Fibroblast of villous mesenchyme (primary cell): ENCODE measurements at regions not wholly inside any gene's neighbourhood (a gene's known extent, or its start where the extent isn't known, plus 50 kb on each side); places are given as distances from the start of the nearest gene placed in this dataset.

ENCODE experiments used
- DNase-seq: peaks from one replicate; pipeline ENCODE4 v3.0.0-alpha.2; 2010; ENCODE audit warnings: low read depth
- H3K4me3 ChIP-seq: 2 replicates; pipeline ENCODE4 v1.5.1; 2011; ENCODE audit warnings: low read depth, mild to moderate bottlenecking, low read length
- TF ChIP-seq, protein P1 (sequence below): IDR thresholded peaks from 2 replicates; pipeline ENCODE4 v1.5.1; 2012; ENCODE audit warnings: low read depth, mild to moderate bottlenecking, low read length; ENCODE audit not compliant: insufficient read depth

DNA sequence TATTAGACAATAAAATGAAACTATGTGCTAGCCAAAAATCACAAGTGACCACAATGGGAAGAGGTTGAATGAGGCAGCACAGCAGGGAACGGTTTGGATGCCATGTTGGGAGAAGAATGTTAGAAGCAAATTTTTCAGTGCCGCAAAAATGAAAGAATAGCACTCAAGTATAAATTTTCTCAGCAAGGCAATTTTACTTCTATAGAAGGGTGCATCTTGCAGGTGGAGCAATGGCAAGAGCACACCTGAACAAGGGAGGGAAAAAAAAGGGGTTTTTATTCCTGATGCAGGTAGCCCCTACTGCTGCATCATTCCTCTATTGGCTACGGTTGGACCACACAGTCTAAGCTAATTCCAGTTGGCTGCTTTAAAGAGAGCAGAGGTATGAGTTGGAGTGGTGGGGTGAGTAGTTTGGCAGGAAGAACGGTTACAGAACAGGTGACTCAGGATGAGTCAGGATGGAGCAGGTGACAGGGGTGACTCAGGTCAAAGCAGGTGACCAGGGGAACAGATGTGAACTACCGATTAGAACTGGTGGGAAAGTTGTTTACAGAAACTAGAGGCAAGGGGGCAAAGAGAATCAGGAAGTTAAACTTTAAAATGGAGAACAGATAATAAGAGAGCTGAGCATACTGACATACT, 301.1 kb upstream of the NRIP1 start:
- TF ChIP-seq, protein P1, sequence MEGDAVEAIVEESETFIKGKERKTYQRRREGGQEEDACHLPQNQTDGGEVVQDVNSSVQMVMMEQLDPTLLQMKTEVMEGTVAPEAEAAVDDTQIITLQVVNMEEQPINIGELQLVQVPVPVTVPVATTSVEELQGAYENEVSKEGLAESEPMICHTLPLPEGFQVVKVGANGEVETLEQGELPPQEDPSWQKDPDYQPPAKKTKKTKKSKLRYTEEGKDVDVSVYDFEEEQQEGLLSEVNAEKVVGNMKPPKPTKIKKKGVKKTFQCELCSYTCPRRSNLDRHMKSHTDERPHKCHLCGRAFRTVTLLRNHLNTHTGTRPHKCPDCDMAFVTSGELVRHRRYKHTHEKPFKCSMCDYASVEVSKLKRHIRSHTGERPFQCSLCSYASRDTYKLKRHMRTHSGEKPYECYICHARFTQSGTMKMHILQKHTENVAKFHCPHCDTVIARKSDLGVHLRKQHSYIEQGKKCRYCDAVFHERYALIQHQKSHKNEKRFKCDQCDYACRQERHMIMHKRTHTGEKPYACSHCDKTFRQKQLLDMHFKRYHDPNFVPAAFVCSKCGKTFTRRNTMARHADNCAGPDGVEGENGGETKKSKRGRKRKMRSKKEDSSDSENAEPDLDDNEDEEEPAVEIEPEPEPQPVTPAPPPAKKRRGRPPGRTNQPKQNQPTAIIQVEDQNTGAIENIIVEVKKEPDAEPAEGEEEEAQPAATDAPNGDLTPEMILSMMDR = no peak
- DNase-seq = no peak
- H3K4me3 ChIP-seq = no peak overlapping the region

DNA sequence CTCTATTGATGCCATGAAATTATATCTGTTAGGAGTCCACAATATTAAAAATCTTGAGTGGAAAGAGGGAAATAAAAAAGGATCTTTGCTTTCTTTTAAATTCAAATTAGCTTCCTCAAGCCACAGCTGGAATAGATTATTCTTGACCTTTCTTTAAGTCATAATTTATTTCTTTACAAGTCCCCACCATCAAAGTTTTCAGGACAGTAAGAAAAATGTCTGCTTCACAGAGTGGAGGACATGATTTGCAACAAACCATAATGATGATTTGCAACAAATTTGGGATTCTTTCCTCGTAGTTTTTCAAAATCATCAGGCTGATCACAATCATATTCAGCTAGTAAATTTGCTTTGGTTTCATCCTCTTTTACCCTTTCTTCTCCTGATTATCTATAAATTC, 301.8 kb upstream of the NRIP1 start:
- TF ChIP-seq, protein P1 = no peak
- no peak overlapping the region for H3K4me3 ChIP-seq
- no peak for DNase-seq

DNA sequence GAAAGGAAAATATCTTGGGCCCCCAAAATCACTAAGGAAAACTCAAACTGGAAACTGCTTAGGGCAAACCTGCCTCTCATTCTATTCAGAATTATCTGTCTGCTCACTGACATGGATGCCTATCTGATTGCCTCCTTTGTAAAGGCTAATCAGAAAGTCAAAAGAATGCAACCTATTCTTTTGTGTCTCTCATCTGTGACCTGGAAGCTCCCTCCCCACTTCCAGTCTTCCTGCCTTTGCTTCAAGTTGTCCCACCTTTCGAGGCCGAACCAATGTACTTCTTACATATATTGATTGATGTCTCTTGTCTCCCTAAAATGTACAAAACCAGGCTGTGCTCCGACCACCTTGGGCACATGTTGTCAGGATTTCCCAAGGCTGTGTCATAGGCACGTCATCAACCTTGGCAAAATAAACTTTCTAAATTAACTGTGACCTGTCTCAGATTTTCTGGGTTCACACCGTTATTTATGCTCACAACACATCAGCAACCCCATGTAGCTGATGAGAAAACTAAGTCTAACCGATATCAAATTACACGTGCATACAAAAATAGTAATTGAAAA, 302.3 kb upstream of the NRIP1 start:
- TF ChIP-seq, protein P1 = no peak
- DNase-seq = no peak
- no peak overlapping the region for H3K4me3 ChIP-seq

DNA sequence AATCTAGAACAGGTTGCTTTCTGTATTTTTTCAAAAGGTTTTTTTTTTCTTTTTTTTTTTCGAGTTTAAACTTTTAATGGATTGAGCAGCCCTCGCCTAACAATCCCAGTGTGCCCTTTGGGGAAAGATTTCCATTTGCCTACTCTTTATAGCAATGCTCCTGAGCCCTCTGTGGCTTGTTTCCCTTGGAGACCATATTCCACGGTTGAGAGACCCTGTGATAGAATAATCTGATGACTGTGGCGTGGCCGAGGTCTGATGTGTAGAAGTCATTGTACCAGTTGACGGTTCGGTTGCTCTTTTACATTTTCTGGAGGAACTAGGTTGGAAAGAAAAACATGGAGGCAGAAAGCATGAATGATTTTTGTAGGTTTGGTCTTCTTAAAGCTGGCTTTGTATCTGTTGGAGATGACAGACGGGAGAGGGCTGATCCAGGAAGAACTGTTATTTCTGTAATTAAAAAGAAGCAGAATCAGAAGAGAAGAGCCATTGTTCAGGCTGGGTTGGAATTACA, 305.7 kb upstream of the NRIP1 start:
- TF ChIP-seq, protein P1 = no peak
- no peak for DNase-seq
- no peak overlapping the region for H3K4me3 ChIP-seq

DNA sequence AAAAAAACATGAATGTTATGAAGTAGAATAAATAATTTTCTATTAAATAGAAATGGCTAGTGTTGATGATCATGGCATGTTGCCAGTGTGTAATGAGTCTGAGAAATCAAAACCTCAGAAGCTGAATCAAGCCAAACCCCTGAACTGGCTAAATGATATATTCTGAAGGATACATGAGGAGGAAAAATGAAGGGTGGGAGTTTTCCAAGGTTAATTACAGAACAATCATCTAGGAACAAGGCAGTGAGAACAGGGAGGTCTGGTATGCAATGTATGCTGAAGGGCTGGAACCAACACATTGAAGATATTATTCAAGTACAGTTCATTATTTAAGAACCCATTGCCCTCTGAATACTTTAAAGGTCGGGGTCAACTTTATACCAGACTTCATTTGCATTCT, 309.1 kb upstream of the NRIP1 start:
- no peak overlapping the region for H3K4me3 ChIP-seq
- TF ChIP-seq, protein P1 = no peak

DNA sequence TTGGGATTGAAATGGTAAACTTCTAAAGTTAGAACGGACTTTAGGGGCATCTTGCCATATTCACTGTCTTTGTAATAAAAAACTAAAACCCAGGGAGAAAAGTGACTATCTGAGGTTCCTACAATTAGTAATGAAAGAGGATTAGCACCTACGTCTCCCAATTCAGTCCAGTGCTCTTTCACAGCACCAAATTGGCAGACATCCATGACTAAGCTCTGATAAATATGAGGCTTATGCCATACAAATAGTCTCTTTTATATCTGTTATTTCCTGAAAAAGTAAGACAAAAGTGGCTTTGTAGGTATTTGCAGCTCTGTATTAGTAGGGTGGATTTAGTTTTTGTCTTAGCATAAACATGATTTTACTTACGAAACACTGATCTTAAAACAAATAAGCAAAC, 315.0 kb upstream of the NRIP1 start:
- TF ChIP-seq, protein P1 = no peak
- no peak for DNase-seq
- no peak overlapping the region for H3K4me3 ChIP-seq

More for the DNA sequence above, 309.1 kb upstream of the NRIP1 start:
- DNase-seq = no peak
